ENCODE measurements at regions not wholly inside any gene's neighbourhood (a gene's known extent, or its start where the extent isn't known, plus 50 kb on each side); places are given as distances from the start of the nearest gene placed in this dataset.

DNA sequence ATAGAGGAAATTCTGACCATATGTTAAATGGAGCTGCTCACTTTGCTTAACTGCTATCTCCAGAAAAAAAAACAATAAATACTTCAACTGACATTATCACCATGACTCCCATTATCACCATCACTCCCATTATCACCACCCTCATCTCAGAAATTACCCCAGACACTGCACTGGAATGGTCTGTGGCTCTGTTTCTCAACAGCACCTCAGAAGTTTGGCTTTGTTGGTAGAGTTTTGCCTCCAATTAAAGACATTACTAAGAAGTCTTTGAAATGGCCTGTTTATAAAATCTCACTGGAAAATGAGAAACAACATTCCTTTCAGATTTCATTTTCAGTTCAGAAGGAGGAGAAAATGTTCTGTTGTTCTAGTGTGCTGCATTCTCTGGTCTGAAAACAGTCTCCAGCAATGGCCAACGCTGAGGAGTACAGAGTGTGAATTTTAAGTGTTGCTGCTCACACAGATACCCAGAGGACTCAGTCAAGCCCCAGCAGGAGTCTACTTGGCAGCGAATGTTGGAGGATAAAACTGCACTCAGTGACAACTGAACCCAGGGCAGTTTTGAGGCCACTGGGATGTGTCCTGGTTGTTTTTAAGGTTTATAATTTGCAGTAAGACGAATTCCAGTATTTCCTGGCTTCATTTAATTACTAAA, 364.5 kb upstream of the CDH2 start:
- H3K4me3 ChIP-seq (ENCODE audit: low read depth, low read length), result no peak overlapping the region
- TF ChIP-seq, protein P1, sequence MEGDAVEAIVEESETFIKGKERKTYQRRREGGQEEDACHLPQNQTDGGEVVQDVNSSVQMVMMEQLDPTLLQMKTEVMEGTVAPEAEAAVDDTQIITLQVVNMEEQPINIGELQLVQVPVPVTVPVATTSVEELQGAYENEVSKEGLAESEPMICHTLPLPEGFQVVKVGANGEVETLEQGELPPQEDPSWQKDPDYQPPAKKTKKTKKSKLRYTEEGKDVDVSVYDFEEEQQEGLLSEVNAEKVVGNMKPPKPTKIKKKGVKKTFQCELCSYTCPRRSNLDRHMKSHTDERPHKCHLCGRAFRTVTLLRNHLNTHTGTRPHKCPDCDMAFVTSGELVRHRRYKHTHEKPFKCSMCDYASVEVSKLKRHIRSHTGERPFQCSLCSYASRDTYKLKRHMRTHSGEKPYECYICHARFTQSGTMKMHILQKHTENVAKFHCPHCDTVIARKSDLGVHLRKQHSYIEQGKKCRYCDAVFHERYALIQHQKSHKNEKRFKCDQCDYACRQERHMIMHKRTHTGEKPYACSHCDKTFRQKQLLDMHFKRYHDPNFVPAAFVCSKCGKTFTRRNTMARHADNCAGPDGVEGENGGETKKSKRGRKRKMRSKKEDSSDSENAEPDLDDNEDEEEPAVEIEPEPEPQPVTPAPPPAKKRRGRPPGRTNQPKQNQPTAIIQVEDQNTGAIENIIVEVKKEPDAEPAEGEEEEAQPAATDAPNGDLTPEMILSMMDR (IDR thresholded peaks at IDR 0.05; ENCODE audit: borderline replicate concordance, insufficient read depth, low read depth, low read length), result no peak

DNA sequence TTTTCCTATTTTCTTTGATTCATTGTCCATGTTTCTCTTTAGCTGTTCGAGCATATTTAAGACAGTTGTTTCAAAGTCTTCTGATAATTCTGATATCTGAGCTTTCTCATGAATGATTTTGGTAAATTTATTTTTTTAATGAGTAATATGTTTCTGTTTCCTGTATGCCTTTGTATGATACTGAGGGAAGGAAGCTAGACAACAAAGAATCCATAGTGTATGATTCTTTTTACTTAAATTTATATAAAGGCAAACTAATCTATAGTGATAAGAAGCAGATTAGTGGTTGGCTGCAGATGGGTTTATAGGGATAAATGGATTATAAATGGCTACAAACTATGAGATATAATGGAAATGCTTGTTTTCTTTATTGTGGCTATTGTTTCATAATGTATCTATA, 352.7 kb upstream of the CDH2 start:
- no peak overlapping the region for H3K4me3 ChIP-seq (ENCODE audit: low read depth, low read length)
- TF ChIP-seq, protein P1 (IDR thresholded peaks at IDR 0.05; ENCODE audit: borderline replicate concordance, insufficient read depth, low read depth, low read length), result no peak

DNA sequence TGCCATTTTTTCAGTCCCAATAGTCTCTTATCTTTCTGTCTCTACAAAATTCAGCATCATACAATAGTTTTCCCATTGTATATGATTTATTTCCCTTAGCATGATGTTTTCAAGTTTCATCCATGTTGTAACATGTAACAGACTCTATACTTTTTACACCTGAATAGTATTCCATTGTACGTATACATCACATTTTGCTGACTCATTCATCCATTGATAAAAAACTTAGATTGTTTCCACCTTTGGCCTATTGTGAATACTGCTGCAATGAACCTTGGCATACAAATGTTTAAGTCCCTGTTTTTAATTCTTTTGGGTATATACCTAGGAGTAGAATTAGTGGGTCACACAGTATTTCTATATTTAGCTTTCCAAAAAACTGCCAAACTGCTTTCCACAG, 349.3 kb upstream of the CDH2 start:
- no peak overlapping the region for H3K4me3 ChIP-seq (ENCODE audit: low read depth, low read length)
- TF ChIP-seq, protein P1 (IDR thresholded peaks at IDR 0.05; ENCODE audit: borderline replicate concordance, insufficient read depth, low read depth, low read length), result no peak

DNA sequence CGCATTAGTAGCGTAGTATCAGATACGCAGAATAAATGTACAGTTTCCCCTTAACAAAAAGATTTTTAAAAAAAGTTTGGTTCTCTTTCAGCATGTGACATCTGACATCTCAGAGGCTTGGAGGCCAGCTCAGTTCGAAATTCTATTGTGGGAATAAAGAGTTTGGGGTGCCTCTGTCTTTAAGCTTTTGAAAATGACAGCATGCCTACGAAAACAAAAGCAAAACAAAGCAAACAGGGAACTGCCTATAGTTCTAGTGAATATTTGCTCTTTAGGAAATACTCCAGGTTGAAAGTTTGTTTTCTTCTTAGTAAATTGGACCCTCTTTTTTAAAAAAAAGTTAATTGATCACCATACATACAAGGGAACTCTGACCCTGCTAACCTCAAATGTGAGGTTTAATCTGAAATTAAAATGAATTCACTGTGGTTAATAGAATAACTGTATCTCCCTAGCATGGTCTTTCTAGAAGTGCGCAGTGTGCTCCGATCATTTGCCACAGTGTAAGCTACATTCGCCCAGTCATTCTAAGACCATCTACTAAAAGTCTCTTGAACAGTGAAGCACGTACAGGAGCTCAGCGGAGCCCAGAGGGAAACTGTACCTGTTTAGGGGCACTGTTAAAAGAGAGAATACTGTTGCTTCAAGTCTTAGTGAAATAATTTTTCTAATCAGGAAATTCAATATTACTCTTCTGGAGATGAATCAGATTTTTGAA, 347.0 kb upstream of the CDH2 start:
- no peak overlapping the region for H3K4me3 ChIP-seq (ENCODE audit: low read depth, low read length)
- TF ChIP-seq, protein P1 (IDR thresholded peaks at IDR 0.05; ENCODE audit: borderline replicate concordance, insufficient read depth, low read depth, low read length), result no peak

DNA sequence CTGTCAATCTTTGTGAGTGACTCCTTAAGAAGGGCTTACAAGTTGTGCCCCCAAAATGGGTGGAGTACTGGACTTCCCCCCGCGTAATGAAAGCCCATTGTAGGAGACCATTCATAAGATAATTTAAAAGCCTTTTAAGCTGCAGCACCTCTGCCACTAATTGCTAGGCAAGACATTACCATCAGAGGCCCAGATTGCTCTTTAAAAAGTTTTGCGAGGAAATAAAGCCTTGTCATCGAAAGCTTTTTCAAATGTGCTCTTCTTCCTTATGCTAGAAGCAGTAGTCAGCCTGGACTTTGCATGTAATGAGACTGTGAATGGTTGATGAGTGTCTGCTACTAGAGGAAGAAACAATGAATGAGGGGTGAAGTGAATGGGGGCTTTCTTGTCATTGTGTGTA, 345.3 kb upstream of the CDH2 start:
- H3K4me3 ChIP-seq (ENCODE audit: low read depth, low read length), result no peak overlapping the region
- TF ChIP-seq, protein P1 (IDR thresholded peaks at IDR 0.05; ENCODE audit: borderline replicate concordance, insufficient read depth, low read depth, low read length), result no peak

DNA sequence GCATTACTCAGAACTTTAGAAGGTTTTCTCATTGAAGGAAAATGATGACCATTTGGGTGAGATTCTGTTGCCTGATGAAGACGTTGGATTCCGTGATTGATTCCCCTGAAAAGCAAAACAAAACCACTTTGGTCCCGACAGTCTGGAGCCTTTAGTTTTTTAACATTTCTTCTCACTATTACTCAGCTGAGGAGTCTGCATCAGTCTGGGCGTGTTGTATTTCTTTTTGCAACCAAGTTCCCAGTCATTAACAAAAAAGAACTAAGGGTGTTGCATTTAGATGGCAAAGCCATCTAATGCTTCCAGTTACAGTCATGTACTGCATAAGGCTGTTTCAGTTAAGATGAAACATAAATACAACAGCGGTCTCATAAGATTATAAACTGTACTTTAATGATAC, 343.1 kb upstream of the CDH2 start:
- TF ChIP-seq, protein P1 (IDR thresholded peaks at IDR 0.05; ENCODE audit: borderline replicate concordance, insufficient read depth, low read depth, low read length), result no peak
- H3K4me3 ChIP-seq (ENCODE audit: low read depth, low read length), result no peak overlapping the region

DNA sequence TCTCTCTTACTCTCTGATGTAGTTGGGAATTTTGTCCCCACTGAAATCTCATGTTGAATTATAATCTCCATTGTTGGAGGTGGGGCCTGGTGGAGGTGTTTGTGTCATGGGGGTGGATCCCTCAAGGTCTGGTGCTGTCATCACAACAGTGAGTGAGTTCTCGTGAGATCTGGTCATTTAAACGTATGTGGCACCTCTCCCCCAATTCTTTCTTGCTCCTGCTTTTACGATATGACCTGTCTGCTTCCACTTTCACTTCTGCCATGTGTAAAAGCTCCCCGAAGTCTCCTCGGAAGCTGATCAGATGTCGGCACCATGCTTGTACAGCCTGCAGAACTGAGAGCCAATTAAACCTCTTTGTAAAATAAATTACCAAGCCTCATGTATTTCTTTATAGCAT, 337.8 kb upstream of the CDH2 start:
- TF ChIP-seq, protein P1 (IDR thresholded peaks at IDR 0.05; ENCODE audit: borderline replicate concordance, insufficient read depth, low read depth, low read length), result no peak
- H3K4me3 ChIP-seq (ENCODE audit: low read depth, low read length), result no peak overlapping the region

All from GM12875 (cell line).